ENCODE measurements at regions not wholly inside any gene's neighbourhood (a gene's known extent, or its start where the extent isn't known, plus 50 kb on each side); places are given as distances from the start of the nearest gene placed in this dataset.

DNA sequence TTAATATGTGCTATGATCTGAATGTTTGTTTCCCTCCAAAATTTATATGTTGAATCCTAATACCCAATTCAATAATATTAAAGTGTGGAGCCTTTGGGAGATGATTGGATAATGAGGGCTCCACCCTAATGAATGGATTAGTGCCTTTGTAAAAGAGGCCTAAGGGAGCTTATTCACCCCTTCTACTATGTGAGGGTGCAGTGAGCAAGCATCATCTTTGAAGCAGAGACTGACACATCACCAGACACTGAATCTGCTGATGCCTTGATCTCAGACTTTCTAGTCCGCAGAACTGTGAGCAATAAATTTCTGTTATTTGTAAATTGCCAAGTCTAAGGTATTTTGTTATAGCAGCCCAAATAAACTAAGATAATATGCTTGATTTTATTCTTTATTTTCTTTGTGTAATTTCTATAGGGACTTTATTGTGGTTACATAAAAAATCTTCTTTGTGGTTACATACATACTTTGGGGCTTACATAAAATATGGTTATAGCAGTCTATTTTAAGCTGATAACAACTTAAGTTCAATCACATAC is 131.1 kb upstream of the SLC38A2 start:
- TF ChIP-seq, protein P1, sequence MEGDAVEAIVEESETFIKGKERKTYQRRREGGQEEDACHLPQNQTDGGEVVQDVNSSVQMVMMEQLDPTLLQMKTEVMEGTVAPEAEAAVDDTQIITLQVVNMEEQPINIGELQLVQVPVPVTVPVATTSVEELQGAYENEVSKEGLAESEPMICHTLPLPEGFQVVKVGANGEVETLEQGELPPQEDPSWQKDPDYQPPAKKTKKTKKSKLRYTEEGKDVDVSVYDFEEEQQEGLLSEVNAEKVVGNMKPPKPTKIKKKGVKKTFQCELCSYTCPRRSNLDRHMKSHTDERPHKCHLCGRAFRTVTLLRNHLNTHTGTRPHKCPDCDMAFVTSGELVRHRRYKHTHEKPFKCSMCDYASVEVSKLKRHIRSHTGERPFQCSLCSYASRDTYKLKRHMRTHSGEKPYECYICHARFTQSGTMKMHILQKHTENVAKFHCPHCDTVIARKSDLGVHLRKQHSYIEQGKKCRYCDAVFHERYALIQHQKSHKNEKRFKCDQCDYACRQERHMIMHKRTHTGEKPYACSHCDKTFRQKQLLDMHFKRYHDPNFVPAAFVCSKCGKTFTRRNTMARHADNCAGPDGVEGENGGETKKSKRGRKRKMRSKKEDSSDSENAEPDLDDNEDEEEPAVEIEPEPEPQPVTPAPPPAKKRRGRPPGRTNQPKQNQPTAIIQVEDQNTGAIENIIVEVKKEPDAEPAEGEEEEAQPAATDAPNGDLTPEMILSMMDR (conservative IDR thresholded peaks at IDR 0.05 in 1 of 2, IDR thresholded peaks at IDR 0.05 in 1 of 2; ENCODE audit: low read depth in 1 of 2, low read length in 2 of 2) = no peak
- TF ChIP-seq EZH2 (IDR thresholded peaks at IDR 0.05; ENCODE audit: low read length, missing control alignments) = no peak
